GM06990 (cell line): ENCODE measurements at regions not wholly inside any gene's neighbourhood (a gene's known extent, or its start where the extent isn't known, plus 50 kb on each side); places are given as distances from the start of the nearest gene placed in this dataset.

Experiments
- DNase-seq: peaks from one replicate; pipeline ENCODE4 v3.0.0-alpha.2; 2011; ENCODE audit not compliant: insufficient read length; ENCODE audit errors: extremely low read depth
- H3K27me3 ChIP-seq: replicated peaks from 2 replicates; pipeline ENCODE4 v1.6.0; 2011; ENCODE audit warnings: low read length; ENCODE audit not compliant: control insufficient read depth, insufficient read depth
- H3K36me3 ChIP-seq: 2 replicates; pipeline ENCODE4 v1.5.1; 2011; ENCODE audit warnings: low read length; ENCODE audit not compliant: control insufficient read depth, insufficient read depth
- H3K4me3 ChIP-seq: replicated peaks from 2 replicates; pipeline ENCODE4 v1.5.1; 2011; ENCODE audit warnings: low read depth, mild to moderate bottlenecking, control low read depth, low read length
- TF ChIP-seq, protein P1 (sequence below): IDR thresholded peaks from 2 replicates; pipeline ENCODE4 v1.5.1; 2011; ENCODE audit warnings: low read length, control low read depth, mild to moderate bottlenecking, inconsistent platforms; ENCODE audit not compliant: insufficient read depth, poor library complexity, severe bottlenecking

DNA sequence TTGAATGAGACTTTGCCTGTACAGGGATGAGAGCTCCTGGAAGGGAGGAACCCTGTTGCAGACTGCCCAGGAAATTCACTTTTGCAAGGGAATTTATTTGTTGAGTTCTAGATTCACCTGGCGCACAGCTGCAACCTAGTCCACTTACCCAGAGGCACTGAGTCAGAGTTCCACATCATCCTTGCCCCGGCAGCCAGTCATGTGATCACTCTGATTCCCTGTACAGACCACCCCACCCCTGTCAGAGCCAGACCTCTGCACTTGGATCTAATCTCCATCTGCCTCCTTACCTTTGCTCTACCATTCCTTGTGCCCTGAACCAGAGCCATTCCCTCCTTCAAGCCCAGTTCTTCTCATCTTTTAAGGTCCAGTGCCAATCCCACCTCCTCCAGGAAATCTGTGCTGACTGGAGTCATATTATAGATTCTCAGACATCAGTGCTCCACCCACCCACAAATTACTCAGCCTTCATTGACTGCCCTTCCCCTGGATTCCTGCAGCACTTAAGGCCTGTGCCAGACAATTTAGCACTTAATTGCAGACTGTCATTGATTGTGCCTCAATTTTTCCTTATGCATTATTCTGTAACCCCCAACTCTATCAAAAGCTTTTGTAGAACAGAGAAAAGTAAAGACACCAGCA lies 84.1 kb upstream of the MAGEA4 start:
- TF ChIP-seq, protein P1, sequence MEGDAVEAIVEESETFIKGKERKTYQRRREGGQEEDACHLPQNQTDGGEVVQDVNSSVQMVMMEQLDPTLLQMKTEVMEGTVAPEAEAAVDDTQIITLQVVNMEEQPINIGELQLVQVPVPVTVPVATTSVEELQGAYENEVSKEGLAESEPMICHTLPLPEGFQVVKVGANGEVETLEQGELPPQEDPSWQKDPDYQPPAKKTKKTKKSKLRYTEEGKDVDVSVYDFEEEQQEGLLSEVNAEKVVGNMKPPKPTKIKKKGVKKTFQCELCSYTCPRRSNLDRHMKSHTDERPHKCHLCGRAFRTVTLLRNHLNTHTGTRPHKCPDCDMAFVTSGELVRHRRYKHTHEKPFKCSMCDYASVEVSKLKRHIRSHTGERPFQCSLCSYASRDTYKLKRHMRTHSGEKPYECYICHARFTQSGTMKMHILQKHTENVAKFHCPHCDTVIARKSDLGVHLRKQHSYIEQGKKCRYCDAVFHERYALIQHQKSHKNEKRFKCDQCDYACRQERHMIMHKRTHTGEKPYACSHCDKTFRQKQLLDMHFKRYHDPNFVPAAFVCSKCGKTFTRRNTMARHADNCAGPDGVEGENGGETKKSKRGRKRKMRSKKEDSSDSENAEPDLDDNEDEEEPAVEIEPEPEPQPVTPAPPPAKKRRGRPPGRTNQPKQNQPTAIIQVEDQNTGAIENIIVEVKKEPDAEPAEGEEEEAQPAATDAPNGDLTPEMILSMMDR, result no peak
- DNase-seq, result no peak
- Histone ChIP-seq H3K36me3 (no peaks in the 10 kb centered on the region), H3K4me3 (no peak overlapping the region), H3K27me3 (no peaks in the 10 kb centered on the region)

DNA sequence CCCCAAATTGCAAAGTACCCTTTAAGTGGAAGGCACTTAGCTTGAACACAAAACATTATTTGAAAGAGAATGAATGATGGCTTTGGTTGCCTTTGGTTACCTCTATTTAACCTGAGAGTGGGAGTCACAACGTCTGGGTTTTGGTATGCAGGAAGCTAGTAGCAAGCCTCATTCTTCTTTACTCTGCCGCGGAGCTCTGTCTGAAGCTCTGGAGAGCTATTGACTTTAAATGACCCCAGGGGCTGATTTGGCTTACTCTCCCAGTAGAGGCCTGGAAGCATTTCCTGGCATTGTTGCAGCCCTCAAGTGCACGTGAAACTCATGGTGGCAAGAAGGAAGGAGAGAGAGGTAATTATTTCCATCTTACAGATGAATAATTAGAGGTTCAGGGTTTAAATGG lies 81.8 kb upstream of the MAGEA4 start:
- DNase-seq, result no peak
- Histone ChIP-seq H3K4me3 (no peak overlapping the region), H3K36me3 (no peaks in the 10 kb centered on the region), H3K27me3 (no peaks in the 10 kb centered on the region)
- TF ChIP-seq, protein P1, result no peak

DNA sequence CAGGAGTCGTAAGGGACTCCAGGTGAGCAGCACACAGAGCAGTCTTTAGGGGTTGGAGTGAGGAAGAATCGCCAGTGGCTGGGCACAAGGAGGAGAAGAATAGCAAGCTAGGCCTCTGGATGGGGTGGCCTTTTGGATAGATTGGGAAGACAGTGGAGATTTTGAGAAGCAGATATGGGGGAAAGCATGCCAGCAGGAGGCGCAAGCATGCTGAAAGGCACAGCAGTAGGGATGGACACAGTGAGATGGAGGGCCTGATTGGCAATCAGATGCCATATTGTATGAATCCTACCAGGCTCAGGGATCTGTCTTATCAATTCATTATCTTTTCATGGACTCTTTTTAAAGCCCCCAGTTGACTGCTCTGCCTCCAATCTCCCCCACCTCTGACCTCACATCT lies 60.4 kb upstream of the MAGEA4 start:
- Histone ChIP-seq H3K27me3 (no peaks in the 10 kb centered on the region), H3K36me3 (no peaks in the 10 kb centered on the region), H3K4me3 (no peak overlapping the region)
- DNase-seq, result no peak
- TF ChIP-seq, protein P1, result peak; percentile 31

DNA sequence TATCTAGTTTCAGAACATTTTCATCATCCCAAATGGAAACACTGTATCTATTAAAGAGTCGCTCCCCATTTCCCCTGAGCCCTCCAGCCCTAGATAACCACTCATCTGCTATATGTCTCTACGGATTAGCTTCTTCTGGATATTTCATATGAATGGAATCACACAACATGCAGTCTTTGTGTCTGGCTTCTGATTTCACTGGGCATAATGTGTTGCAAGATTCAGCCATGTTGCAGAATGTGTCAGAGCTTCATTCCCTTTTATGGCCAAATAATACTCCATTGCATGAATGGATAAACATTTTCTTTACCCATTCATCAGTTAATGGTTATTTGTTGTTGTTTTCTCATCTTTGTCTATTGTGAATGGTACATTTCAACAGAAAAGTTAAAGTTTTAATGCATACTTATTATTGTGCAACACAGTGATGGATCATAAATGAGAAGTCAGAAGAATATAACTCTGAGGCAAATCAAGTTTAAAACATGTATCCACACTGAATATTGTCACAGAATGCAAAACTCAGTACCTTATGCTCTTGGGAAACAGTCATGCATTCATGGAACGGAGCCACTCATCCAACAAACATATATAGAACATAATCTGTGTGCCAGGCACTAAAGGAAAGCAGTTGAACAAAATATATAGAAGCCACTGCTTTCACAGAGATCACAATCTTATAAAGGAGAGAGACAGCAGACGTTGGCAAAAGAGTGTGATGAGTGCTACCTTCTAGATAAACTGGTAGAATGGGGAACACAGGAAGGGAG lies 57.8 kb upstream of the MAGEA4 start:
- DNase-seq, result no peak
- Histone ChIP-seq H3K4me3 (no peak overlapping the region), H3K27me3 (no peaks in the 10 kb centered on the region), H3K36me3 (no peaks in the 10 kb centered on the region)
- TF ChIP-seq, protein P1, result no peak

DNA sequence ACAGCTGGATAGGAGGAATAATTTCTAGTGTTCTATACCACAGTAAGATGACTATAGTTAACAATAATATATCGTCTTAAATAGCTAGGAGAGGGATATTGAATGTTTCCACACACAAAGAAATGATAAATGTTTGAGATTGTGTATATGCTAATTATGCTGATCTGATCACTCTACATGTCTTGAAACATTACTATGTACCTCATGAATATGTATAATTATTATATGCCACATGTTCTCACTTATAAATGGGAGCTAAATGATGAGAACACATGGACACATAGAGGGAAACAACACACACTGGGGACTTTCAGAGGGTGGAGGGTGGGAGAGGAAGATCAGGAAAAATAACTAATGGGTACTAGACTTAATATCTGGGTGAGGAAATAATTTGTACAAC lies 53.2 kb upstream of the MAGEA4 start:
- no peaks in the 10 kb centered on the region for H3K36me3 ChIP-seq
- no peaks in the 10 kb centered on the region for H3K27me3 ChIP-seq
- TF ChIP-seq, protein P1, result no peak
- no peak for DNase-seq
- H3K4me3 ChIP-seq, result no peak overlapping the region
